H1 (cell line): ENCODE measurements at regions not wholly inside any gene's neighbourhood (a gene's known extent, or its start where the extent isn't known, plus 50 kb on each side); places are given as distances from the start of the nearest gene placed in this dataset.

Experiments
- RFX5 ChIP-seq: IDR thresholded peaks from 2 replicates; pipeline ENCODE4 v1.6.1; 2011; ENCODE audit warnings: low read depth, low read length, improper control_type of control experiment, borderline replicate concordance
- RNF2 ChIP-seq: fragments of 200-900, 300-1000 bp; sonication (generic); IDR thresholded peaks from 2 replicates; pipeline ENCODE4 v1.7.1; 2016; ENCODE audit warnings: borderline replicate concordance, low read depth, mild to moderate bottlenecking, antibody characterized with exemption, low read length; ENCODE audit not compliant: poor library complexity, severe bottlenecking; ENCODE audit errors: missing control alignments

DNA sequence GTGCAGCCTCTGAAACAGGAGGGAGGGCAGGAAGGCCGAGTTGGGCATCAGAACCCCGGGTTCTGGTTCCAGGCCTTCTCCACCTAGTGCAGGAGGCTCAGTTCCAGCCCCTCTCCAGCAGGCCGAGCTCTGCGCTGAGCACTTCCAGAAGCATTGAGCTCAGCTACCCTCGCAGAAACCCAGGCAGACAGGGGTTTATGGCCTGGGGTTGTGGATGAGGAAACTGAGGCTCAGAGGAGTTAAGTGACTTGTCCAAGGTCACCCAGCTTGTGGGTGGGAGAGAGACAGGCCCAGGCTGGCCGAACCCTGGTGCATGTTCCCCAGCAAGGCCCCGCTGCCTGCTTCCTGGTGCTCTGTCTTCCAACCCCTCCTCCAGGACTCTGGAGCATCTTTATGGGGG is 348.9 kb downstream of the PTPRU start (continued):
- TF ChIP-seq RFX5 (no peak), RNF2 (no peak)
